ENCODE measurements at regions not wholly inside any gene's neighbourhood (a gene's known extent, or its start where the extent isn't known, plus 50 kb on each side); places are given as distances from the start of the nearest gene placed in this dataset.

- peaks cover 0 to 75% (median 45%) of the 10 kb centered on the region in 7 donors for H3K27me3 ChIP-seq
- TF ChIP-seq CTCF (IDR thresholded peaks at IDR 0.05): no peak
- no peak for DNase-seq
Observed at GRCh38 chr12:114506651-114507050, 100.7 kb upstream of the TBX5 start.

GRCh38 chr12:114504311-114504710 is 98.4 kb upstream of the TBX5 start:
- Histone ChIP-seq H3K4me1 (no peaks in the 10 kb centered on the region), H3K27ac (no peak overlapping the region), H3K4me3 (no peak overlapping the region), H3K9me3 (no peaks in the 10 kb centered on the region), H3K27me3 (peaks cover 0 to 69% (median 52%) of the 10 kb centered on the region in 7 donors), H3K36me3 (no peaks in the 10 kb centered on the region)
- 44 to 54% methylated on average over 3 of the region's 3 CpGs for WGBS, 2 donors
- ATAC-seq (no peak), DNase-seq (no peak)
- intact Hi-C loops (cut with DNase I): loop anchor here in 3 of 10 donors (10.0 kb wide), 1 partner anchor 340 kb away; no protein-coding TSS in a partner anchor
- no peak for TF ChIP-seq CTCF (IDR thresholded peaks at IDR 0.05)

More at GRCh38 chr12:114506651-114507050, 100.7 kb upstream of the TBX5 start:
- intact Hi-C loops (cut with DNase I): loop anchor here in 8 of 10 donors (2.0 to 10.0 kb wide), 5 partner anchors 339 to 539 kb away; partner anchors contain the start of gene RBM19 (in 2 of the 8)
- WGBS, 2 donors: 58 to 71% methylated on average over 6 of the region's 6 CpGs
- H3K36me3 ChIP-seq: no peaks in the 10 kb centered on the region
- no peaks in the 10 kb centered on the region for H3K4me1 ChIP-seq
- no peak overlapping the region for H3K27ac ChIP-seq
- H3K9me3 ChIP-seq: no peaks in the 10 kb centered on the region
- no peak overlapping the region for H3K4me3 ChIP-seq
- no peak for ATAC-seq

- DNase-seq: no peak
- H3K27me3 ChIP-seq: peaks cover 0 to 85% (median 64%) of the 10 kb centered on the region in 7 donors
- no peak for TF ChIP-seq CTCF (IDR thresholded peaks at IDR 0.05)
- H3K27ac ChIP-seq: no peak overlapping the region
- no peaks in the 10 kb centered on the region for H3K4me1 ChIP-seq
- no peak overlapping the region for H3K4me3 ChIP-seq
- no peak for ATAC-seq
- no peaks in the 10 kb centered on the region for H3K36me3 ChIP-seq
- H3K9me3 ChIP-seq: no peaks in the 10 kb centered on the region
- intact Hi-C loops (cut with DNase I): loop anchor here in 3 of 10 donors (10.0 kb wide), 1 partner anchor 337 kb away; no protein-coding TSS in a partner anchor
- WGBS, 2 donors: 45 to 56% methylated on average over 7 of the region's 7 CpGs
Observed at GRCh38 chr12:114501474-114501807, 95.5 kb upstream of the TBX5 start.

- H3K36me3 ChIP-seq: no peaks in the 10 kb centered on the region
- WGBS, 2 donors: 25 to 35% methylated on average over 20 of the region's 20 CpGs
- TF ChIP-seq CTCF (IDR thresholded peaks at IDR 0.05): no peak
- DNase-seq (no peak), ATAC-seq (no peak)
- H3K4me3 ChIP-seq: no peak overlapping the region
- peaks cover 0 to 85% (median 61%) of the 10 kb centered on the region in 7 donors for H3K27me3 ChIP-seq
- H3K27ac ChIP-seq: no peak overlapping the region
- no peaks in the 10 kb centered on the region for H3K4me1 ChIP-seq
- H3K9me3 ChIP-seq: no peaks in the 10 kb centered on the region
- intact Hi-C loops (cut with DNase I): loop anchor here in 3 of 10 donors (10.0 kb wide), 1 partner anchor 336 kb away; no protein-coding TSS in a partner anchor
Observed at GRCh38 chr12:114500775-114501473, 95.0 kb upstream of the TBX5 start.
